Neural progenitor cell (in vitro differentiated cells): ENCODE measurements at regions not wholly inside any gene's neighbourhood (a gene's known extent, or its start where the extent isn't known, plus 50 kb on each side); places are given as distances from the start of the nearest gene placed in this dataset.

Experiments
- CTCF ChIP-seq: fragments of 200-600 bp; sonication (generic); IDR thresholded peaks from 2 replicates; pipeline ENCODE4 v1.5.1; 2017; ENCODE audit warnings: antibody characterized with exemption, mild to moderate bottlenecking
- EZH2 ChIP-seq: fragments of 200-600 bp; sonication (generic); IDR thresholded peaks from 2 replicates; pipeline ENCODE4 v1.6.1; 2017; ENCODE audit warnings: antibody characterized with exemption, mild to moderate bottlenecking, moderate library complexity
- EZH2phosphoT487 ChIP-seq: fragments of 200-600 bp; sonication (generic); IDR thresholded peaks from 2 replicates; pipeline ENCODE4 v1.6.1; 2017; ENCODE audit warnings: antibody characterized with exemption

- TF ChIP-seq CTCF (no peak), EZH2phosphoT487 (no peak), EZH2 (no peak)
Observed at GRCh38 chr7:98771519-98771918, 98.3 kb downstream of the TMEM130 start.
